Middle frontal gyrus (tissue), 1 donor: ENCODE measurements at regions not wholly inside any gene's neighbourhood (a gene's known extent, or its start where the extent isn't known, plus 50 kb on each side); places are given as distances from the start of the nearest gene placed in this dataset.

ENCODE experiments used
- DNase-seq: peaks from one replicate; pipeline ENCODE4 v3.0.0-alpha.2; 2015; ENCODE audit warnings: low spot score; ENCODE audit errors: extremely low spot score

DNA sequence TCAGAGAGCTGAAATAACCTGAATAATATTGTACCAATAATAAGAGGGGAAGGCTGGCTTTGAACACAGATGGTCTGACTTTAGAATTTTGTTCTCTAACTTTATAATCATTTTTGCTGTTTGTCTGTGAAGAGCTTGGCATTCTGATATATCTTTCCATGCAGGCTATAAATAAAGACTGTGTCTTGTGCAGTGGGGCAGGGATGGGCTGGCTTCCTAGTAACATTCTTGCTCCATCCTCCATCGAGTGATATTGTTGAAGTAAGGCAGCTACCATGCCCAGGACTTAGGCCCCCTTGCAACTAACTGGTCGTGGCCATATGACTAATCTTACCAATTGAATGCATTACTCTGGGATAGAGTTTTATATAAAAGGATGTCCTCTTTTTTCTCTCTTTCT is 234.7 kb upstream of the IRX3 start:
- no peak for DNase-seq

DNA sequence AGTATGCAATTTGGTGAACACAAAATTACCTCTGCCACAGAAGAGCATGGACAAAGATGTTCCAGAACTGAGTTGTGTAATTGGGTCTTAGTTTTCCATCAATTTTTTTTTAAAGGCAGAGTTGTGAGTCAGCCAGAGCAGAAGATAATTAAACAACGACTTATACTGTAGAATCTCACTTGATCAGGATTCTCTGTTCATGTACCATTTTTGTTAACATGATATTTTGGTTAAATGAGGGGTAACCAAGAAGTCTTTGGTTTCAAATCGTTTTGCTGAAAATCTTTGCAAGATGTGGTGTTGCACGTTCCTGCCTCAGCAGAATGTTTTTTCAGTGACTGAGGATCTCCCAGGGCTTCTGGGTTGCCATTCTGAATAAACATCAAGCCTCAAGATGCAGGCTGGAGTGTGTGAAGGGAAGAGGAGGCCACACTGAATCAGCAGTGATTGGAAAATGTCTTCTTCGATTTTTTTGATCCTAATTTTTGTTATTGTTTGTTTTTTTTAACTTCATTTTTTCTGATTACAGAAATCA is 232.6 kb upstream of the IRX3 start:
- DNase-seq = no peak

DNA sequence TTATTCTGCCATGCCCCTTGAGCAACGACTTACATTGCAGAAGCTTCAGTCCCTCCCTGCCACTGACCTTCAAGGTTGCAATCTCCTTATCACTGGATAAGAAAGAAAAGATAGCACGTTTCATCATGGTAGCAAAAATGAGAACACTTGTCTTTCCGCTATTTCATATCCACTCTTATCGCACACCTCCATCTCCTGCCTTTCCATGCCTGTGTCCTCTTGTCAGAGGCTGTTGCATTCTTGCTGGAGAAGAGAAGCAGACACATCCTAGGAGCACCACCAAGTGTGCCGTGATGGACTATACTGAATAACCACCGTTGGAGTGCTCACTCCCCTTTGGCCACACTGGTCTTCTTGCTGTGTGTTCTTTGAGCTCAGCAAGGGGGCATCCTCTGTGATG is 230.6 kb upstream of the IRX3 start:
- DNase-seq = no peak

DNA sequence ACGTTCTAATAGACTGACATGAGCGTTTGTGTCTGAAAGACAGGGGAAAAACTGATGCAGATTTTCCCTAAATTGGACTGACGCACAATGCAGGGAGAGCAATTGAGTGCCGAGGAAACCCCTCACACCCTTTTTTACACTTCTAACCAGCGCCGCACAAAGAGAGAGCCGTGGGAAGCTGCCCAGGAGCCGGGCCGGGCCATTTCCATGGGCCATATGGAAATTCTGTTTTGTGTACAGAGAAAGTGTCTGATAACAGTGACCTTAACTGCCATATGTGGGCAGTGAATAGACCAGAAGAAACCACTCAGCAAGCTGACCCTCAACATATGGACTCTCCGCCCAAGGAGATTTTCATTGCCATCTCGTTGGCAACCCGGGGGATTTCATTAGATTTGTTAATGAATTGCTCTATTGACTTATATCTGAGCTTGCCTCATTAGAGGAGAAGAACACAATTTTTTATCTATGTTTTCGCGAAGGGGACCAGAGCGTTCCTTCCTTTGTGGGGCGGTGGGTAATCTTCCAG is 225.9 kb upstream of the IRX3 start:
- no peak for DNase-seq

DNA sequence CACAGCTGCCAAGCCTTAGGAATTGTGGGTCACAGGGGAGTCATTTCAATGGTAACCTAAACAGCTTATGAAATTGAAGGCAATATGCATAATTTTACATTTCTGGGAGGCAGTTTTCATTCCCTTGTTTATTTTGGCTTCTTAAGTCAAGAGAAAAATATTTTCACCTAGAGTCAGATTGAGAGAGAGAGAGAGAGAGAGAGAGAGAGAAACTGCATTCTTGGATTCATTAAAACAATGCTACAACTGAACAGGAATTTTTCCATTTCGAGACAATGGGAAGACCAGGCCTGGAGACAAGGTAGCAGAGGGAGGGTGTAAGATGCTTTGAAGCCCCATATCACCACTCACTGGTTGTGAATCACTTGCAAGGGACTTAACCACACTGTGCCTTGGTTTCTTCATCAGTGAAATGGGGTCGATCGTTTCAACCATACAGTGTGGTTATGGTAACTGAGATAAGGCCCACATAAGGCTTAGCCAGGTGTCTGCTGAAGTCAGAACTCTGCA is 224.7 kb upstream of the IRX3 start:
- DNase-seq = no peak

DNA sequence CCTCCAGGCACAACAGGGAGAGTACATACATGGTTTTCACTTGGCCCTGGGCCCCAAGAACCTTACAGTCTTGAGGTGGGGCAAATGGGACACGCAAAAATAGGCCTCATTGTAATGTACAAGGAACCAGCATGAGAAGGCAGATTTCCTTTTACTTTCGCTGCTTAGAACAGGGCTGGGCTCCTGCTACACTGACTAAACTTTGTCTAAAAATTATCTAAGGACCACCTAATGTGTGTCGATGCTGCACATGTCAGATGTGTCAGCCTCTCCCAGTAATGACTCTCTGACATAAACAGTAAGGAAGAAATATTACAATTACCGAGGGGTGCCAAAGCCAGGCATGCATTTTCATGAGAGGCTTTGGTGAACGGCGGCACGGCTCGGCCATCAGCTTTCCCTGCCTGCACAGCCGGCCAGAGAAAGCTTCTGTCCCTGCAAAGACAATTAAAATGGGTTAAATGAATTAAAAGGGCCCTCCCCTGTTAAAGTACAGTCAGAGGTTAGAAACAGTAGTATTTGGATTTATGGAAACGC is 224.2 kb upstream of the IRX3 start:
- DNase-seq = no peak

DNA sequence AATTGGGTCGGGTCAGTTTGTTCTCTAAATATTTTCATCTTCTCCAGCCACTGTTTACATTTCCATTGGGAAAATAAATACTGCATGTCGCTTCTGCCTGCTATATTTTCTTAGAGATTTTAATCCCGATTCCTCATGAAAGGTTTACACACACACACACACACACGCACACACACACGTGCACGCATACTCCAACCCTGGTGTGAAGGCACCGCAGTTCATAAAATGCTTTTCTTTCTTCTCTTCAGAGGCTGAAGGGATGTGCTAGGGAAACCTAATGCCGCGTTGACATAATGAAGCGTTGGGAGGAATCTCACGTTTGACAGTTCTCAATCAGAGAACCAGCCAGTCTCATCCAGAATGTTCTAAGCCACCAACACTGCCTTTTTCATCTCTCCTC is 222.9 kb upstream of the IRX3 start:
- DNase-seq = no peak

DNA sequence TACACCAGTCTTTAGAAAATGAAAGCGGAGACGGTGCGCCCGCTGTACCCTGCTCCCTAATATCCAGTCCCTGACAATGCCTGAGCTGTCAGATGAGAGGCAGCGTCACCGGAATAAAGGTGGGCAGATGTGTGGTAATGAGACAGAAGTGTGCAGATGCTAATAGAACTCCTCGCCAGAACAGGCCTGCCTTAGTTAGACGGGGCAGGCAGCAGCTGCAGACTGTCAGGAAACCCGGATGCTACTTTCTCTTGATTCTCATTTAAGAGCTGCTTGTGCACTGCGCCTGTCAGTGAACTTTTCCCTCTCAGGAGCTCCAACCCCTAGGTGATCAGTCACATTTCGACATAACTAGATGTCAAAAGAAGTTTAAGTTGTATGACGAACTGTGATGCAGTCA is 221.8 kb upstream of the IRX3 start:
- no peak for DNase-seq

DNA sequence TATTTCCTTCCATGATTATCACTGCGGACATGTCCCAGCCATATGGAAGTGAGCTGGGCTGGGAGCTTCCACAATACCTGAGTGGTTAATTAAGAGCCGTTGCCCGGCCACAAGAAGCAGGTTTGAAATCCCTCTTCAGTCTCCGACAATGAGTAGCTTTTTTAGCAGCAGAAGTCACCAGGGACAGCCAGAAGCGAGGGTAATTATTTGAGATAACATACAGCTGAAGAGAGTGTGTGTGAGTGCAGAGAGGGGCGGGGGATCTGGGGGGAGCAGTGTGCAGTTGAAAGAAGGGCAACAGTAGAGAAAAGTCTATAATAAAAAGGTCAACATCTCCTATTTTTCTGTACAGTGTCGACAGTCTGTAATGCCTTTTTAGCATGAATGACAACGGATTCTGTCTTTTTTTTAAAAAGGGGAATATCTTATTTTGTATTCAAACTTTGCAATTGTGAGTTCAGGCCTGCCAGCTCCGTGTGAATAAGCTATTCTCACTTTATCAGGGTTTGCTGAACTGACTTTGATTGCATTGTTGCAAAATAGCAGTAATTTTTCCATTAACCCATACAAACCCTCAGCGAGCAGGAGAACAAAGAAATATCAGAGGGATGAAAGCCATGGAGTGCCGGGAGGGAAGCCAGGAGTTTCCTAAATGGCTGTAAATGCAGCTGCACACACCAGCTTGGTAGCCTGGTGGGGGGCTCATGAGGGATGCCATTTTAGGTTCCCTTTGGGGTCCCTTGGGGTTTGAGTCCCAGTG is 220.3 kb upstream of the IRX3 start:
- no peak for DNase-seq

DNA sequence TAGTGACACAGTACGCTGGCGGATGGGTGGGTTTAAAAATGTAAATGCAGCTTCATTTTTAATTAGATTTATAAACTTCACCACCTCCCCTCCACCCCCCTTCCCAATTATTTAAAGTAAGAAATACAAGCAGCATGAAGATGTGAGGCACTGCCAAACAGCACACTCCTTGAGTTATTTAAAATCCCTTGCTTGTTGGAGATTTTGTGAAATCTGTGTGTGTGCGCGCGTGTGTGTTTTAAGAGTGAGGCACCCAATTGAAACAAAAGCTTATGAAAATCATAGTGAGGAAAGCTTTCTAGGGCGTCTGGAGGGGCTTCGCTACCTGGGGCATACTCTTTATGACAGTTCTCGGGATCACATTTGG is 219.6 kb upstream of the IRX3 start:
- no peak for DNase-seq

DNA sequence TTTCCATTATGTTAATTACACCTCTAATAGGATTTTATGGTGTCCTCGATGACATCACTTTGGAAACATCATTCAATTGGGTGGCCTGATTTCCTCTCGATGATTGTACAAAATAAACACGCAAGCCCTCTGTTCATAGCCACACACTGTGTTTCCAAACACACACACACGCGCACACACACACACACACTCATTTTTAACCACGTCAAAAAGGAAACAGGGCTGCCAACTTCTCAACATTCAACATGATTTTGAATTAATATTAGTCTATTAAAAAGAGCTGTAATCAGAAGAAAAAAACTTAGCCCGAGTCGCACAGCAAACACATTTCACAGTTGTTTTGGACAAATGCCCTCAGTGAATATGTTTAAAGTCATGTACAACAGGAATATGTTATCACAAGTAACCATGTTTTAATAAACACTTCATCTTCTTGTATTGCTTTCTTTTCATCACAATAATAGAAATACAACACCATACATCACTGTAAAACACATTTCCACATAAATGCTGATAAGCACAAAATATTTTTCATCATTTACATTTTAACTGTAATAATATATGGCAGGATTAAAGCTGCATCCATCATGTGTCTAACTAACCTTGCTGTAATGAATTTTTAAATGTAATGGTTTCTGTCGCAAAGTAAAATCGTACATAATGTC is 219.1 kb upstream of the IRX3 start:
- no peak for DNase-seq

DNA sequence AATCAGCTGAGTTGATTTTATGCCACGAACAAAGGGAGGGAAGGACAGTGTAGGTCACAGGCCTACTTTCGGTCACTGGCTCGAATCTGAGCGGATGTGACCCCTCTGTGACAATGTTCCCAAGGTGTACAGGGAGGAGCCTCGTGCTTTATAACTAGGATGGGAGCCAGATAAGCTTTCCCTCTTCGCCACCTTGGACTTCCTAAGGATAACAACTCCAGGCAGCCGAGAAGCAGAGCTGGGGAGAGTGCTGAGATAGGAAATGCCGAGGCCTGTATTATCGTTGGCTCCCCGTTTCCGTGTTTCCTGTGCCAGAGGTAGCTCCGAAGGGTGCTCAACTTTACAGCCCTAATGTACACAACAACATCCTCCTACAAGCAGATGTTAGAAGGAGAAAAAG is 217.8 kb upstream of the IRX3 start:
- DNase-seq = no peak

DNA sequence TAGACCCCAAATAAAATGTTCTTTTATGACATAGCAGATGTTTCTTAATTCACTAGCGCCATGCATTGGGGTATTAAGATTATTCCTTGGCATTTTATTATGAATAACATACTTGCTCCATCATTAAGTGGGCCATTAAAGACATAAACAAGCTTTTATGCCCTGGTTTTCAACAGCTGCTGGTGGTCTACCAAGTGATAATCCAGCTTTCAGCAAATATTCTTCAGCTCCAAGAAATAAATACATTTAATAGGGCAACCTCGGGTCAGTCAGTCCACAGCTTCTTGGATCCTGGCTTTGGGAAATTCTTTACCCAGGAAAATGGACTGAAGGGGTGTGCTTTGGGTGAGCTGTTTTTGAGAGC is 217.3 kb upstream of the IRX3 start:
- DNase-seq = no peak

DNA sequence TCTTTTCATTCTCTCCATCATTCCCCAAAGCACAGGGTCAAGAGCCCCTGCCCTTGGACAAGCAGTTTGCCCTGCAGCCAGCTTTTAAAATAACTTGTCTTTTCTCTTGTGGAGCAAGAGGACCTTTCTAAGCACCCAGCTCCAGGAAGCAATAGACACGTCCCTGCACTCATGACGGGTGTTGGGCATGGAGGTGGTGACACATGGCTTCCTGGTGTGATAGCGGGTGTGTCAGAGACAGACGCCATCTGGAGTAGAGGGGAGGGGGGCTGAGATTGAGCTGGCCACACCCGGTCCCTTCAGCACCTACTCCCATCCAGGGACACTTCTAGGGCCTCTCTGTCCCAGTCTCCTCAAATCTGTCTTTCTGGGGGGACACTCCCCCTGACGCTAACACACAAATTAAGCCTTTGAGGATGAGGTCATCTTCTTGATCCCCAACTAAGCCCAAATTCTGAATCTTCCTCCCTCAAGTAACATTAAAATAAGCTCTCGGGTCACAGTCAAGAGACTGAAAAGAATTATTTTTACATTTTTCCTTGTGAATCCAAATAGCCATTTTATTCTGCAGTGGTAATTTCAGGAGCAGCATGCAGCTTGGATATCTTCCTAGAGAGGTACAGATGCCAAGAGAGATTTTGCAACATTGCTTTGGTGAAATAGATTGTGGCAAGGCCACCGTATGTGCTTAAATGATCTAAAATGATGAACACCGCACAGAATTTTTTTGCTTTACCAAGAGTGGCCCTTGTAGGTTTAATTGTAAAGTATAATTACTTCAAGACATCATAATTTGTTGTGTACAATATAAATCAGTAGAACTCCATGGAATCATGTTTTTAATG is 216.6 kb upstream of the IRX3 start:
- DNase-seq = peak; percentile 47

DNA sequence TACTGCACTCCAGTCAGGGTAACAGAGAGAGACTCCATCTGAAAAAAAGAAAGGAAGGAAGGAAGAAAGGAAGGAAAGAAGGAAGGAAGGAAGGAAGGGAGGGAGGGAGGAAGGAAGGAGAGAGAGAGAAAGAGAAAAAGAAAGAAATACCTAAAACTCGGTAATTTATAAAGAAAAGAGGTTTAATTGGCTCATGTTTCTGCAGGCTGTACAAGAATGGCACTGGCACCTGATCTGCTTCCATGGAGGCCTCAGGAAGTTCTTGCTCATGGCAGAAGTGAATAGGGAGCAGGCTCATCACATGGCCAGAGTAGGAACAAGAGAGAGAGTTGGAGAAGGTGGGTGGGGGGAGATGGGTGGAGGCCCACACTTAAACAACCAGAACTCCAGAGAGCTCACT is 215.2 kb upstream of the IRX3 start:
- no peak for DNase-seq

DNA sequence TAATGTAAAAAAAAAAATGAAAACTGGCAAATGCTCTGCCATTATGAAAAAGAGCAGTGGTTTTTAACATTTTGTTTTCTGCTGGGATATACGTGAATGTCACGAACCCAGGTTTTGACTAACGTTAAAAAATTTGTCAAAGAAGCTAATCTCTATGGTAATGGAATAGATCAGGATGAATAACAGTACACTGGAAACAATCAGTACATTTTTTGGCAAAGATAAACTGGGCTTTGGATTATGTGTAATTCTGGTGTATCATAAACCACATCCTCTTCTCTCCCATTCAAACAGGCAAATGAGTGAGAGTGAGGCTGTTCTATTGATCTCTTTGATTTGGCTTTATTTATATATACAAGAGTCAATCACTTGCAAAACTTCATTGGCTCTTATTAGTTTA is 207.0 kb upstream of the IRX3 start:
- no peak for DNase-seq

DNA sequence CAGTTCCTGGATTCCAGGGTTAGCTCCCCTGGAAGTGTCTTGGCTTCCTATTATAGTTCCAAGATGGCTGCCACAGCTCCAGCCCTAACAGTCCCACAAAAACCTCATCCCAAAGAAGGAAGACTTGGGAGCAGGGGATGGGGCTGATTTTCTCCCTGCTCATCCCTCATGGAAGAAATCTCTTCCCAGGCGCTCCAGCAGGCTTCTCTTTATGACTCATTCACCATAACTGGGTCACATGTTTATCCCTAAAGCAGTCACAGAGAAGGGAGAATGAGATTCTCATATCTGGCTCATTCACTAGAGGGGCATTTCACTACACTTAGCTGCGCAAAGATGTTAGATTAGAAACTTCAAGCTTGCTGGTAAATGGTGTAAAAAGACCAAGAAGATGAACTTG is 206.5 kb upstream of the IRX3 start:
- DNase-seq = no peak

DNA sequence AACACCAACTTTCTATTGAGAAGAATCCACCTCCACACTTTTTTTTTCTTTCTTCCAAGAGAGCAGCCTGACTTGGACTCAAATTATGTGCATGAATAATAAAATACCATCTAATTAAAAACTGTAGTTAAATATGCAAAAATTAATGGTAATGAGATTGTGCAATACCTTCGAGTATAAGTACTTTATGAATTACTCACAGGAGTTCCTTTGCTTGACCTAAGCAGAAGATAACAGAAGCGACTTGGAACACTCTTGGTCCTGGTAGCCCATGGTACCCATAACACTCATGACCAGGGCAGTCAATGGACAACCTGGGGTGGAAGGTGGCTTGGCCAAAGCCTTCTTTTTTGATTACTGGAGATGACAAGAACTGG is 203.5 kb upstream of the IRX3 start:
- DNase-seq = no peak

DNA sequence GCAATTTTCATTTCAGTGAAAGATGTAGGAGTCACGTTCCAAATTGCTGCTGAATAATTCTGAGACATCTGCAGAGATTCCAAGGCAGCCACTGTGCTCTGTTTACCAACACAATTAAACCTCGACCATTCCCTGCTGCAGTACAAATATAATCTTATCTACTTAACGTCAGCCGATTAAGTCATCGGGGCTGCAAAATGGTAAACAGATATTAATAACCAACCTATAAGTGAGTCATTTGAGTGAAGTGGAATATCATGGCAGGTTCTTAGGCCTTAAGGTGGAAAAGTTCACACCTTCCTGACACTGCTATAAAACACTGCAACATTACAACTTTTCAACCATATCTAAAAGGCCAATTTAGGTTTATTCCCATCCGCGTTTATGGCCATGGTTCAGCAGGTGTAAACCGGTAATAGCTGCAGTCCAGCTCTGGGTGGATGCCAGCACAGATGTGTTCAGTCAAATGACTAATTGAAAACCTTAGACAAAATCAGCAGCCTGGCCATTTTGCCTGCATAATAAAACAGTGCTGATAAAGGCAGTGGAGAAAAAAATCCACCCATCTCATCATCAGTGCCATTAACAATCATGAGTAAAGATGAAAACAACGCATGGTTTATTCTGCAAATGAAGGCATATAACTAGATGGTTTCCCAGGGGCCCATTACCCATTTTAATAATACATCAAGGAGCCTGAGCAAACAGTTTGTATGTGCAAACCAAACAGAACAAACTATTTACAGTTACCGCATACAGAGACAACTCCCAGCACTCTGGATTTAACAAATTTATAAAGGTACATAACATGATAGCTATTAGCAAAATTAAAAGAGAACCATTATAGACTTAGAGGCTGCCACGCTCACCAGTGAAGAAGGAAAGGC is 202.9 kb upstream of the IRX3 start:
- no peak for DNase-seq

DNA sequence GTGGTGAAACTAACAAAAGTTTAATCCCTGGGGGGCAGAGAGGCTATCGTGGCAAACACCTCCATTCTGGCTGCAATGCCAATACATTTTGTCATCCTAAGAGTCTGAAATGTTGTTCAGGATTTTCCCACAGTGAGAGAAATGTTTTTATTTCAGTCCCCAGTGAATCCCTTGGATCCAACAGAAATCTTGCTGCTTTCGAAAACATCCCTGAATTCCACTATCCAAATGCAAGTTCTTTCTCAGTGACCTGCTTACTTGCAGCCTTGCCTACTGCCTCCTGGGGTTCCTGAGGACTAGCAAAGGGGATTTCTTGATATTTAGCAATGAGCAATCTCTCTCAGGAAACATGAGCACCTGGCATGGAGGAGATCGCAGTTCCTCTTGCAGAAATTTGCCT is 202.1 kb upstream of the IRX3 start:
- DNase-seq = no peak

DNA sequence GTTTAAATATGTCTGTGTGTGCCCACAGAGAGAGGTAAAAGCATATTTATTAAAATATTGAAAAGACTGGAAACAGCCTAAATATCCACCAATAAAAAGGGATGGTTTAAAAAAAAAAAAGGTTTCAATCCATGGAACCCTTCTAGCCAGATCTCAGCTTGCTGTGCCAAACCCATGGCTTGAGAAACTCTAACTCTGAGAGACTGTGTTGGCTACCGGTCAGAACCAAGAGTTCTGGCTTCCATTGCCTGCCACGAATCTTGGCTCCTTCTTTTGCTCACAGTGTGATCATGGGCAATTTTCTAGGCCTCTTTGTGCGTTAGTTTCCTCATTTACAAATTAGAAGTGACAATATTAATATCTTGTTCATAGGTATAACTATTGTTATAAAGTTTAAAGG is 201.3 kb upstream of the IRX3 start:
- no peak for DNase-seq
